Gastrocnemius medialis (tissue), 4 donors: ENCODE measurements at regions not wholly inside any gene's neighbourhood (a gene's known extent, or its start where the extent isn't known, plus 50 kb on each side); places are given as distances from the start of the nearest gene placed in this dataset.

Source experiments
- CTCF ChIP-seq, 5 experiments: fragments of 450-650 bp in 3 of 5; fragments of 200-600 bp in 2 of 5; sonication (generic) in 2 of 5; IDR thresholded peaks in 4 of 5; conservative IDR thresholded peaks in 1 of 5; 1 replicate in 4 of 5; 2 replicates in 1 of 5; pipeline ENCODE4 v1.5.1; 2016 to 2019; ENCODE audit warnings: antibody characterized with exemption in 5 of 5, mild to moderate bottlenecking in 3 of 5, moderate library complexity in 3 of 5
- POLR2A ChIP-seq, 2 donors: fragments of 450-650 bp; IDR thresholded peaks; one replicate each; pipeline ENCODE4 v1.6.1; 2017; ENCODE audit warnings: antibody characterized with exemption in 2 of 2, mild to moderate bottlenecking in 2 of 2, moderate library complexity in 2 of 2

GRCh38 chr22:23521441-23522113 is 58.5 kb downstream of the IGLL1 start:
- TF ChIP-seq CTCF (IDR thresholded peaks at IDR 0.05 in 4 of 5, conservative IDR thresholded peaks at IDR 0.05 in 1 of 5) (no peak), POLR2A (IDR thresholded peaks at IDR 0.05) (peak; percentile 17 to 35)
